ENCODE measurements at regions not wholly inside any gene's neighbourhood (a gene's known extent, or its start where the extent isn't known, plus 50 kb on each side); places are given as distances from the start of the nearest gene placed in this dataset.

DNA sequence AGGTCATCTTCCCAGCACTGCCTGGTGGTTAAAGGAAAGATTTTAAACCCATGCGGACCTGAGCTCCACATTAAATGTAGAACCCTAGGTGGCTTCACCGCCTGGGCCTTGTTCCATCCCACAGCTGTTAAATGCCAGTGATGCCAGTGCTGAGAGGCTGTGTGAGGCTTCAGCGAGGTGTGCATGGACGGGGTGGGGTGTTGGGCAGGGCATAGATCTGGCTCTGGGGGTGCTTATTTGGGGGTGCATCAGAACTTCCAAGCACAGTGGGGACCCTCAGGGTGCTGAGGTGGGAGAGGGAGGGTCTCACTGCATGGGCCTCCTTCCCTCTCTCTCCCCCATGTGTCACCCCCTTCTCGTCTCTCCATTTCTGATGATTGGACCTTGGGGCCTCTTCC, 90.1 kb upstream of the B3GAT1 start:
- ChIA-PET CTCF (no interaction called here), POLR2A (no interaction called here)
- Histone ChIP-seq H3K27ac (ENCODE audit: extremely low read depth, low read depth, low read length) (no peak overlapping the region), H3K9me3 (ENCODE audit: control insufficient read depth, insufficient read depth, low read depth, low read length) (no peaks in the 10 kb centered on the region), H3K4me1 (ENCODE audit: control insufficient read depth, insufficient read depth, low read length) (no peaks in the 10 kb centered on the region), H3K36me3 (ENCODE audit: control insufficient read depth in 2 of 2, insufficient read depth in 1 of 2, low read length in 2 of 2) (no peaks in the 10 kb centered on the region), H3K4me3 (ENCODE audit: low read depth, low read length) (no peak overlapping the region)
- TF ChIP-seq ZNF133 (tag by site-specific recombination; IDR thresholded peaks at IDR 0.05) (no peak), ZNF292 (tag by site-specific recombination; IDR thresholded peaks at IDR 0.05; ENCODE audit: borderline replicate concordance, low read depth) (no peak), ZNF354C (tag by site-specific recombination; IDR thresholded peaks at IDR 0.05; ENCODE audit: borderline replicate concordance, low read depth) (no peak), ZNF555 (tag by site-specific recombination; conservative IDR thresholded peaks at IDR 0.05) (no peak), ZNF157 (tag by site-specific recombination; IDR thresholded peaks at IDR 0.05) (no peak), ZXDB (tag by site-specific recombination; IDR thresholded peaks at IDR 0.05) (no peak), ZBTB17 (tag by site-specific recombination; IDR thresholded peaks at IDR 0.05) (no peak)
- TF ChIP-seq, protein P1, sequence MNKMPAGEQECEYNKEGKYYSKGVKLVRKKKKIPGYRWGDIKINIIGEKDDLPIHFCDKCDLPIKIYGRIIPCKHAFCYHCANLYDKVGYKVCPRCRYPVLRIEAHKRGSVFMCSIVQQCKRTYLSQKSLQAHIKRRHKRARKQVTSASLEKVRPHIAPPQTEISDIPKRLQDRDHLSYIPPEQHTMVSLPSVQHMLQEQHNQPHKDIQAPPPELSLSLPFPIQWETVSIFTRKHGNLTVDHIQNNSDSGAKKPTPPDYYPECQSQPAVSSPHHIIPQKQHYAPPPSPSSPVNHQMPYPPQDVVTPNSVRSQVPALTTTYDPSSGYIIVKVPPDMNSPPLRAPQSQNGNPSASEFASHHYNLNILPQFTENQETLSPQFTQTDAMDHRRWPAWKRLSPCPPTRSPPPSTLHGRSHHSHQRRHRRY (tag by site-specific recombination; IDR thresholded peaks at IDR 0.05) = no peak
- TF ChIP-seq, protein P2, sequence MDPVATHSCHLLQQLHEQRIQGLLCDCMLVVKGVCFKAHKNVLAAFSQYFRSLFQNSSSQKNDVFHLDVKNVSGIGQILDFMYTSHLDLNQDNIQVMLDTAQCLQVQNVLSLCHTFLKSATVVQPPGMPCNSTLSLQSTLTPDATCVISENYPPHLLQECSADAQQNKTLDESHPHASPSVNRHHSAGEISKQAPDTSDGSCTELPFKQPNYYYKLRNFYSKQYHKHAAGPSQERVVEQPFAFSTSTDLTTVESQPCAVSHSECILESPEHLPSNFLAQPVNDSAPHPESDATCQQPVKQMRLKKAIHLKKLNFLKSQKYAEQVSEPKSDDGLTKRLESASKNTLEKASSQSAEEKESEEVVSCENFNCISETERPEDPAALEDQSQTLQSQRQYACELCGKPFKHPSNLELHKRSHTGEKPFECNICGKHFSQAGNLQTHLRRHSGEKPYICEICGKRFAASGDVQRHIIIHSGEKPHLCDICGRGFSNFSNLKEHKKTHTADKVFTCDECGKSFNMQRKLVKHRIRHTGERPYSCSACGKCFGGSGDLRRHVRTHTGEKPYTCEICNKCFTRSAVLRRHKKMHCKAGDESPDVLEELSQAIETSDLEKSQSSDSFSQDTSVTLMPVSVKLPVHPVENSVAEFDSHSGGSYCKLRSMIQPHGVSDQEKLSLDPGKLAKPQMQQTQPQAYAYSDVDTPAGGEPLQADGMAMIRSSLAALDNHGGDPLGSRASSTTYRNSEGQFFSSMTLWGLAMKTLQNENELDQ (tag by site-specific recombination; IDR thresholded peaks at IDR 0.05; ENCODE audit: low read depth) = no peak
- TF ChIP-seq, protein P3, sequence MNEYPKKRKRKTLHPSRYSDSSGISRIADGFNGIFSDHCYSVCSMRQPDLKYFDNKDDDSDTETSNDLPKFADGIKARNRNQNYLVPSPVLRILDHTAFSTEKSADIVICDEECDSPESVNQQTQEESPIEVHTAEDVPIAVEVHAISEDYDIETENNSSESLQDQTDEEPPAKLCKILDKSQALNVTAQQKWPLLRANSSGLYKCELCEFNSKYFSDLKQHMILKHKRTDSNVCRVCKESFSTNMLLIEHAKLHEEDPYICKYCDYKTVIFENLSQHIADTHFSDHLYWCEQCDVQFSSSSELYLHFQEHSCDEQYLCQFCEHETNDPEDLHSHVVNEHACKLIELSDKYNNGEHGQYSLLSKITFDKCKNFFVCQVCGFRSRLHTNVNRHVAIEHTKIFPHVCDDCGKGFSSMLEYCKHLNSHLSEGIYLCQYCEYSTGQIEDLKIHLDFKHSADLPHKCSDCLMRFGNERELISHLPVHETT (tag by site-specific recombination; IDR thresholded peaks at IDR 0.05) = no peak

DNA sequence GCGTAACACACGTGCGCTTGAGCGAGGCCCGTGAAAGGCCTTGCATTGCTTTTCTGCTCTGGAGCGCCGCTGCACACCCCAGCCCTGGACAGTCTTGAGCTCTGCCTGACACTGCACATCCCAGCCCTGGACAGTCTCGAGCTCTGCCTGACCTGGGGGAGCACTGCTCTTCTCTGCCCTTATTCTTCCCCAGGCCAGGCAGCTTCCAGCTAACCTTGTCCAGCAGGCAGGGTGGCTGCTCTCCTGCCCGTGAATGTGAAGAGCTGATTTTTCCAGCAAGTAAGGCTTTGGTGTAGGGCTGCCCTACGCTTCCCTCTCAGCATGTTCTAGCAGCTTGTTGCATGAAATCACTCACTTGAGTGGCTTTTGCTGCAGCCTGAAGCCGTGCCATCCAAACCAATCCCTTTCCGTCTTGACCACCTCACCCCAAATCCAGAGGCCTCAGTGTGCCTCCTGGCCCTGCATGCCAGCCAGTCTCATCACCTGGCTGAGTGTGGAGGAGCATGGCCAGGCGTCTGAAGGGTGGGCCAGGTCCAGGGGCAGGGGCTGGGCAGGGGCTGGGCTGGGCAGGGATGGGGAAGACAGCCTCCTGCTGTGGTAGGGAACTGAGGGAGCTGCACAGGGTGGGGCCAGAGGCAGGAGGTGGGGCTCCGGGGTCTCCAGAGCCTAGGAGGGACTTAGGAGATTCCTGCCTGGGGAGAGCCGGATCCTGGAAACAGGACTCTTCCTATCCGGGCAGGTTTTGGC, 89.5 kb upstream of the B3GAT1 start:
- TF ChIP-seq ZNF335 (tag by site-specific recombination; conservative IDR thresholded peaks at IDR 0.05) (no peak), ZNF777 (tag by site-specific recombination; IDR thresholded peaks at IDR 0.05; ENCODE audit: borderline replicate concordance) (no peak), ZNF837 (tag by site-specific recombination; IDR thresholded peaks at IDR 0.05) (no peak), ZSCAN16 (tag by site-specific recombination; IDR thresholded peaks at IDR 0.05) (no peak), BCL11B (tag by site-specific recombination; IDR thresholded peaks at IDR 0.05; ENCODE audit: low read depth) (no peak), ZNF146 (tag by site-specific recombination; IDR thresholded peaks at IDR 0.05) (no peak), ZSCAN30 (tag by site-specific recombination; IDR thresholded peaks at IDR 0.05) (no peak)
- TF ChIP-seq, protein P1 (tag by site-specific recombination; IDR thresholded peaks at IDR 0.05) = no peak
- H3K4me1 ChIP-seq (ENCODE audit: control insufficient read depth, insufficient read depth, low read length) = no peaks in the 10 kb centered on the region
- POLR2A ChIA-PET = no interaction called here
- CTCF ChIA-PET = no interaction called here
- no peak overlapping the region for H3K4me3 ChIP-seq (ENCODE audit: low read depth, low read length)
- no peak overlapping the region for H3K27ac ChIP-seq (ENCODE audit: extremely low read depth, low read depth, low read length)
- H3K36me3 ChIP-seq (ENCODE audit: control insufficient read depth in 2 of 2, insufficient read depth in 1 of 2, low read length in 2 of 2) = no peaks in the 10 kb centered on the region
- H3K9me3 ChIP-seq (ENCODE audit: control insufficient read depth, insufficient read depth, low read depth, low read length) = no peaks in the 10 kb centered on the region

Data from HEK293 (cell line).